ENCODE measurements at regions not wholly inside any gene's neighbourhood (a gene's known extent, or its start where the extent isn't known, plus 50 kb on each side); places are given as distances from the start of the nearest gene placed in this dataset.

GRCh38 chr6:132902901-132903300 lies 88.5 kb downstream of the RPS12 start:
- Histone ChIP-seq H3K18ac (ENCODE audit: extremely low read depth, low read length) (no peak overlapping the region), H3K9me3 (ENCODE audit: insufficient read depth in 2 of 2, low read depth in 1 of 2, low read length in 1 of 2) (no peaks in the 10 kb centered on the region), H4K8ac (ENCODE audit: extremely low read depth, insufficient read depth, low read length) (no peak overlapping the region), H2BK15ac (ENCODE audit: low read length) (no peak overlapping the region), H3K27ac (ENCODE audit: low read depth, low read length) (no peak overlapping the region), H4K91ac (replicated peaks; ENCODE audit: insufficient read length, low read length) (no peak overlapping the region), H3K79me2 (ENCODE audit: control insufficient read depth in 1 of 2, insufficient read depth in 2 of 2, low read length in 2 of 2) (no peaks in the 10 kb centered on the region), H3K23ac (ENCODE audit: insufficient read length) (no peak overlapping the region), H3K23me2 (ENCODE audit: low read depth, low read length) (no peaks in the 10 kb centered on the region; the same call in 1 of the 2 replicates), H2BK5ac (ENCODE audit: low read depth, low read length) (no peak overlapping the region), H3K36me3 (ENCODE audit: control insufficient read depth in 2 of 4, insufficient read depth in 4 of 4, low read length in 3 of 4) (no peaks in the 10 kb centered on the region), H2AK5ac (ENCODE audit: low read depth, low read length) (no peak overlapping the region), H3K14ac (ENCODE audit: insufficient read length) (no peak overlapping the region), H3K4me1 (replicated peaks in 1 of 4; ENCODE audit: control insufficient read depth in 3 of 4, insufficient read depth in 4 of 4, low read length in 3 of 4) (peaks cover 0 to 4% (median 1%) of the 10 kb centered on the region in 4 experiments; a peak in 1 of 7 replicates), H3K79me1 (ENCODE audit: low read depth, low read length) (no peaks in the 10 kb centered on the region), H2AFZ (ENCODE audit: low read length) (no peak overlapping the region), H2BK120ac (replicated peaks; ENCODE audit: low read depth, low read length) (no peak overlapping the region), H3K27me3 (replicated peaks in 1 of 4; ENCODE audit: control insufficient read depth in 3 of 4, extremely low read depth in 1 of 4, insufficient read depth in 3 of 4, low read length in 3 of 4) (no peaks in the 10 kb centered on the region), H2BK20ac (ENCODE audit: low read length) (no peak overlapping the region), H4K20me1 (replicated peaks in 1 of 2; ENCODE audit: control insufficient read depth in 1 of 2, insufficient read depth in 2 of 2, low read length in 2 of 2) (no peaks in the 10 kb centered on the region), H3K56ac (replicated peaks; ENCODE audit: insufficient read length, low read depth, low read length) (no peak overlapping the region), H3K4me3 (ENCODE audit: extremely low read depth in 1 of 4, insufficient read depth in 2 of 4, low read depth in 3 of 4, low read length in 4 of 4) (no peak overlapping the region), H2BK12ac (ENCODE audit: low read depth, low read length) (no peak overlapping the region), H3K4me2 (ENCODE audit: insufficient read depth in 1 of 2, low read depth in 2 of 2, low read length in 2 of 2) (no peak overlapping the region), H3K9ac (replicated peaks in 1 of 4; ENCODE audit: extremely low read depth in 1 of 4, low read depth in 3 of 4, low read length in 3 of 4) (no peak overlapping the region), H4K5ac (ENCODE audit: insufficient read length, low read depth, low read length) (no peak overlapping the region), H3K4ac (replicated peaks; ENCODE audit: insufficient read length, low read depth, low read length) (no peak overlapping the region)
- WGBS, 2 experiments (ENCODE audit: extremely low coverage in 1 of 2, insufficient coverage in 1 of 2, insufficient read length in 1 of 2, insufficient replicate concordance in 2 of 2, low coverage in 1 of 2, low lambda C conversion rate in 2 of 2, missing lambda C conversion rate in 1 of 2) = 89% methylated on average over 6 of the region's 6 CpGs; no CpG with 5 or more reads in 1 of the 2 experiments
- ChIA-PET POLR2A (ENCODE audit: partially characterized antibody) (no interaction called here), CTCF (ENCODE audit: partially characterized antibody) (interaction anchor here (1.3 kb wide), 1 partner anchor 9 kb away, joined by 3 read pairs; no protein-coding TSS in a partner anchor)
- FAIRE-seq (no peak), DNase-seq (ENCODE audit: low read depth in 1 of 2, low spot score in 2 of 2) (no peak)
- TF ChIP-seq CBX5 (IDR thresholded peaks at IDR 0.05; ENCODE audit: low read depth, low read length) (no peak), KDM4A (IDR thresholded peaks at IDR 0.05; ENCODE audit: low read depth, low read length, severe bottlenecking) (no peak), EGR1 (IDR thresholded peaks at IDR 0.05; ENCODE audit: borderline replicate concordance, low read depth, low read length) (no peak), JUN (IDR thresholded peaks at IDR 0.05; ENCODE audit: low read depth, low read length) (no peak), SIRT6 (IDR thresholded peaks at IDR 0.05; ENCODE audit: low read length) (no peak), ASH2L (IDR thresholded peaks at IDR 0.05; ENCODE audit: low read length) (no peak), BCL11A (IDR thresholded peaks at IDR 0.05; ENCODE audit: low read depth in 2 of 2, low read length in 2 of 2) (no peak), GABPA (IDR thresholded peaks at IDR 0.05; ENCODE audit: borderline replicate concordance, insufficient read depth, low read length) (no peak), SAP30 (IDR thresholded peaks at IDR 0.05; ENCODE audit: insufficient read depth, insufficient replicate concordance, low read length) (no peak), POLR2A (IDR thresholded peaks at IDR 0.05; ENCODE audit: control extremely low read depth in 1 of 2, low read depth in 2 of 2, low read length in 2 of 2) (no peak), CREB1 (IDR thresholded peaks at IDR 0.05) (no peak)

All from H1 (cell line).